H9 (cell line): ENCODE measurements at regions not wholly inside any gene's neighbourhood (a gene's known extent, or its start where the extent isn't known, plus 50 kb on each side); places are given as distances from the start of the nearest gene placed in this dataset.

Experiments used
- DNase-seq: peaks from one replicate; pipeline ENCODE4 v3.0.0-alpha.2; 2017
- H2AFZ ChIP-seq: one replicate; pipeline ENCODE4 v1.6.1; 2013; ENCODE audit warnings: mild to moderate bottlenecking, low read length, control low read depth, moderate library complexity
- H2AK5ac ChIP-seq: 2 replicates; pipeline ENCODE4 v1.6.1; 2013; ENCODE audit warnings: low read length, control low read depth, mixed read lengths; ENCODE audit not compliant: insufficient read length
- H2BK120ac ChIP-seq: one replicate; pipeline ENCODE4 v1.6.1; 2013; ENCODE audit warnings: low read depth, mild to moderate bottlenecking, low read length, control low read depth, inconsistent platforms; ENCODE audit not compliant: poor library complexity, severe bottlenecking
- H2BK12ac ChIP-seq: 2 replicates; pipeline ENCODE4 v1.6.1; 2013; ENCODE audit warnings: low read length, control low read depth, mixed read lengths, low read depth; ENCODE audit not compliant: insufficient read length
- H2BK15ac ChIP-seq: 2 replicates; pipeline ENCODE4 v1.6.1; 2013; ENCODE audit warnings: low read depth, low read length, control low read depth
- H2BK20ac ChIP-seq: one replicate; pipeline ENCODE4 v1.6.1; 2013; ENCODE audit warnings: low read depth, mild to moderate bottlenecking, low read length, control low read depth, inconsistent platforms; ENCODE audit not compliant: poor library complexity, severe bottlenecking
- H2BK5ac ChIP-seq: 2 replicates; pipeline ENCODE4 v1.6.1; 2013; ENCODE audit warnings: low read length, control low read depth, mixed read lengths; ENCODE audit not compliant: insufficient read length
- H3K14ac ChIP-seq: 2 replicates; pipeline ENCODE4 v1.6.1; 2013; ENCODE audit warnings: low read length, control low read depth; ENCODE audit not compliant: insufficient read depth
- H3K18ac ChIP-seq: 2 replicates; pipeline ENCODE4 v1.6.1; 2013; ENCODE audit warnings: low read depth, mild to moderate bottlenecking, mixed read lengths, low read length, control low read depth; ENCODE audit not compliant: insufficient read length
- H3K23ac ChIP-seq: 2 replicates; pipeline ENCODE4 v1.6.1; 2013; ENCODE audit warnings: low read length, control low read depth, mixed read lengths, low read depth; ENCODE audit not compliant: insufficient read length
- H3K23me2 ChIP-seq: 2 replicates; pipeline ENCODE4 v1.6.1; 2013; ENCODE audit warnings: low read depth, mild to moderate bottlenecking, mixed read lengths, low read length, control low read depth; ENCODE audit not compliant: insufficient read length, poor library complexity, severe bottlenecking
- H3K27ac ChIP-seq: 2 replicates; pipeline ENCODE4 v1.5.1; 2013; ENCODE audit warnings: low read length, control low read depth, mixed read lengths, low read depth; ENCODE audit not compliant: insufficient read length
- H3K27me3 ChIP-seq: 2 replicates; pipeline ENCODE4 v1.6.1; 2013; ENCODE audit warnings: low read length, control low read depth, inconsistent platforms; ENCODE audit not compliant: insufficient read depth
- H3K4ac ChIP-seq: 2 replicates; pipeline ENCODE4 v1.6.1; 2013; ENCODE audit warnings: low read depth, mild to moderate bottlenecking, control low read depth, inconsistent platforms, low read length, moderate library complexity
- H3K4me1 ChIP-seq: 2 replicates; pipeline ENCODE4 v1.6.1; 2013; ENCODE audit warnings: low read length, control low read depth, inconsistent platforms; ENCODE audit not compliant: insufficient read depth
- H3K4me2 ChIP-seq: 2 replicates; pipeline ENCODE4 v1.6.1; 2013; ENCODE audit warnings: low read length, control low read depth, mixed read lengths; ENCODE audit not compliant: insufficient read length, insufficient read depth
- H3K56ac ChIP-seq: 2 replicates; pipeline ENCODE4 v1.6.1; 2013; ENCODE audit warnings: low read depth, mild to moderate bottlenecking, mixed read lengths, low read length, control low read depth; ENCODE audit not compliant: insufficient read length
- H3K79me1 ChIP-seq: 2 replicates; pipeline ENCODE4 v1.6.1; 2013; ENCODE audit warnings: low read depth, mild to moderate bottlenecking, moderate library complexity, low read length, control low read depth, inconsistent platforms; ENCODE audit not compliant: insufficient read depth, poor library complexity, severe bottlenecking
- H3K79me2 ChIP-seq: 2 replicates; pipeline ENCODE4 v1.6.1; 2013; ENCODE audit warnings: low read length, control low read depth, inconsistent platforms; ENCODE audit not compliant: insufficient read depth
- H3K9ac ChIP-seq: 2 replicates; pipeline ENCODE4 v1.6.1; 2013; ENCODE audit warnings: low read length, control low read depth, mixed read lengths; ENCODE audit not compliant: insufficient read length; ENCODE audit errors: extremely low read depth
- H3K9me3 ChIP-seq: one replicate; pipeline ENCODE4 v1.6.1; 2013; ENCODE audit warnings: low read depth, low read length, inconsistent platforms; ENCODE audit not compliant: control insufficient read depth
- H3T11ph ChIP-seq: one replicate; pipeline ENCODE4 v1.6.1; 2013; ENCODE audit warnings: mild to moderate bottlenecking, low read length, control low read depth, inconsistent platforms
- H4K20me1 ChIP-seq: one replicate; pipeline ENCODE4 v1.6.1; 2013; ENCODE audit not compliant: control insufficient read depth, insufficient read length, insufficient read depth
- H4K5ac ChIP-seq: 2 replicates; pipeline ENCODE4 v1.6.1; 2013; ENCODE audit warnings: low read depth, mild to moderate bottlenecking, mixed read lengths, low read length, control low read depth; ENCODE audit not compliant: insufficient read length
- H4K8ac ChIP-seq: replicated peaks from 2 replicates; pipeline ENCODE4 v1.6.1; 2013; ENCODE audit warnings: low read length, control low read depth, mixed read lengths, low read depth; ENCODE audit not compliant: insufficient read length
- H4K91ac ChIP-seq: 2 replicates; pipeline ENCODE4 v1.6.1; 2013; ENCODE audit warnings: low read depth, mild to moderate bottlenecking, moderate library complexity, mixed read lengths, low read length, control low read depth; ENCODE audit not compliant: insufficient read length
- H3K27ac Mint-ChIP-seq, 3 experiments: 2 replicates in 2 of 3; 3 replicates in 1 of 3; pipeline ENCODE4 v1.8.0; 2020 to 2021; ENCODE audit warnings: mixed read lengths in 3 of 3, mild to moderate bottlenecking in 1 of 3, moderate library complexity in 1 of 3
- H3K27me3 Mint-ChIP-seq: 2 replicates; pipeline ENCODE4 v1.8.0; 2021; ENCODE audit warnings: low read depth, mild to moderate bottlenecking, moderate library complexity, mixed read lengths
- H3K36me3 Mint-ChIP-seq, 3 experiments: 2 replicates in 2 of 3; 3 replicates in 1 of 3; pipeline ENCODE4 v1.8.0; 2020 to 2021; ENCODE audit warnings: low read depth in 3 of 3, mixed read lengths in 3 of 3; ENCODE audit not compliant: insufficient read depth in 1 of 3
- H3K4me1 Mint-ChIP-seq, 2 experiments: 2 replicates each; pipeline ENCODE4 v1.8.0; 2020; ENCODE audit warnings: mixed read lengths in 2 of 2
- H3K4me3 Mint-ChIP-seq, 2 experiments: 2 replicates in 1 of 2; 3 replicates in 1 of 2; pipeline ENCODE4 v1.8.0; 2020 to 2021; ENCODE audit warnings: mild to moderate bottlenecking in 2 of 2, mixed read lengths in 2 of 2, moderate library complexity in 1 of 2
- H3K9me3 Mint-ChIP-seq, 2 experiments: 2 replicates in 1 of 2; 3 replicates in 1 of 2; pipeline ENCODE4 v1.8.0; 2020; ENCODE audit warnings: mild to moderate bottlenecking in 2 of 2, mixed read lengths in 2 of 2, moderate library complexity in 1 of 2
- CTCF ChIP-seq: fragments of 200-600 bp; sonication (generic); conservative IDR thresholded peaks from 3 replicates; pipeline ENCODE4 v1.8.0; 2021; ENCODE audit warnings: antibody characterized with exemption, mild to moderate bottlenecking
- WGBS: extraction: QIAGEN DNeasy Blood & Tissue Kit; methylation state at CpG from one replicate; pipeline ENCODE4 v1.1.7; 2013; ENCODE audit warnings: missing lambda C conversion rate, low lambda C conversion rate, mixed read lengths; ENCODE audit not compliant: insufficient read length; ENCODE audit errors: extremely low coverage; 5-methylcytosine and 5-hydroxymethylcytosine counted together

GRCh38 chr15:94847325-94847724 is 616.0 kb downstream of the MCTP2 start:
- no peak overlapping the region for H4K91ac ChIP-seq
- H2BK120ac ChIP-seq, result no peak overlapping the region
- H3K56ac ChIP-seq, result no peak overlapping the region
- no peak overlapping the region for H3K4me2 ChIP-seq
- H2BK5ac ChIP-seq, result no peak overlapping the region
- H3K18ac ChIP-seq, result no peak overlapping the region
- H2BK15ac ChIP-seq, result no peak overlapping the region
- H3K79me1 ChIP-seq, result no peaks in the 10 kb centered on the region
- DNase-seq, result no peak
- H3K27me3 ChIP-seq, result no peaks in the 10 kb centered on the region
- H2BK12ac ChIP-seq, result no peak overlapping the region
- H3K9ac ChIP-seq, result no peak overlapping the region
- H3K27me3 Mint-ChIP-seq, result peaks cover 10% of the 10 kb centered on the region
- no peaks in the 10 kb centered on the region for H3K9me3 ChIP-seq
- H3K23ac ChIP-seq, result no peak overlapping the region
- H3K27ac ChIP-seq, result no peak overlapping the region
- no peak overlapping the region for H2BK20ac ChIP-seq
- no peaks in the 10 kb centered on the region for H4K20me1 ChIP-seq
- H3K9me3 Mint-ChIP-seq, result peaks cover 13 to 15% of the 10 kb centered on the region in 2 experiments; a peak in 4 of 5 replicates
- no peak overlapping the region for H3K27ac Mint-ChIP-seq
- no peak overlapping the region for H4K8ac ChIP-seq
- no peak overlapping the region for H3T11ph ChIP-seq
- no peak for TF ChIP-seq CTCF
- H3K14ac ChIP-seq, result no peak overlapping the region
- H3K4me1 Mint-ChIP-seq, result peaks cover 12 to 16% of the 10 kb centered on the region in 2 experiments
- peaks cover 0 to 10% (median 5%) of the 10 kb centered on the region in 3 experiments; a peak in 4 of 7 replicates for H3K36me3 Mint-ChIP-seq
- H3K4me1 ChIP-seq, result no peaks in the 10 kb centered on the region
- no peaks in the 10 kb centered on the region for H3K79me2 ChIP-seq
- H3K23me2 ChIP-seq, result no peaks in the 10 kb centered on the region
- no peak overlapping the region for H2AFZ ChIP-seq
- no peak overlapping the region for H3K4me3 Mint-ChIP-seq
- no peak overlapping the region for H3K4ac ChIP-seq
- H2AK5ac ChIP-seq, result no peak overlapping the region
- H4K5ac ChIP-seq, result no peak overlapping the region
- WGBS, result no CpG with 5 or more reads among the region's 4 CpGs
